ENCODE measurements at regions not wholly inside any gene's neighbourhood (a gene's known extent, or its start where the extent isn't known, plus 50 kb on each side); places are given as distances from the start of the nearest gene placed in this dataset.

DNA sequence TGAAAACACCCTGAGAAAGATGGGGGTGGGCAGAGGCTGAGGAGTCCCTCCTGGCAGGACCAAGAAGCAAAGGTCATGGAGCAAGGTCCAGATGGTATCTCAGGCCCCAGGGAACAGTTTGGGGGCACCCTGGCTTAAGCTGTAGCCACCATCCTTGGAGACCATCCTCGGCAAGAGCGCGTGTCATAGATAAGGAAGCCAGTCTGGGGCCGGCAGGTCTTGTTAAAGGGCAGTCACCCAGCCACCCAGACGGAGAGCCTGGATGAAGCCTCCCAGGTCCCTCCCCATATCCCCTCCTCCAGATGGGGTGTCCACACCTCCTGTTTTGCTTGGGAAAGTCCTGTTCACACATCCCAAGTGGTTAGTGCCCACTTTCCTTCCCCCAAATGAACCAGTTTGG lies 191.1 kb downstream of the KLF13 start:
- CTCF ChIA-PET: no interaction called here
- POLR2A ChIA-PET: no interaction called here

DNA sequence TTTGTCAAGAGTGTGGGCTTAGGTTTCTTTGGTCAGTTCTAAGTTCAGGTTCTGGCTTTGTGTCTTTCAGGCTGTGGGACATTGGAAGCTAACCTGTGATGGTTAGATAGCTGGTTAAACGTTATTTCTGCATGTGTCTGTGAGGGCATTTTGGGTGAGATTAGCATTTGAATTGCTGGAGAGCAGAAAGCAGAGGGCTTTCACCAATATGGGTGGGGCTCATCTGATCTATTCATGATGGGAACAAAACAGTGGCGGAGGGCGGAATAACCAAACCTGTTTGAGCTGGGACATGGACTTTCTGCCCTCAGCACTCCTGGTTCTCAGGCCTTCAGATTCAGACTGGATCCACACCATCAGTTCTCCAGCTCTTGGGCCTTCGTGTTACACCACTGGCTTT lies 195.4 kb downstream of the KLF13 start:
- ChIA-PET POLR2A (no interaction called here), CTCF (no interaction called here)

DNA sequence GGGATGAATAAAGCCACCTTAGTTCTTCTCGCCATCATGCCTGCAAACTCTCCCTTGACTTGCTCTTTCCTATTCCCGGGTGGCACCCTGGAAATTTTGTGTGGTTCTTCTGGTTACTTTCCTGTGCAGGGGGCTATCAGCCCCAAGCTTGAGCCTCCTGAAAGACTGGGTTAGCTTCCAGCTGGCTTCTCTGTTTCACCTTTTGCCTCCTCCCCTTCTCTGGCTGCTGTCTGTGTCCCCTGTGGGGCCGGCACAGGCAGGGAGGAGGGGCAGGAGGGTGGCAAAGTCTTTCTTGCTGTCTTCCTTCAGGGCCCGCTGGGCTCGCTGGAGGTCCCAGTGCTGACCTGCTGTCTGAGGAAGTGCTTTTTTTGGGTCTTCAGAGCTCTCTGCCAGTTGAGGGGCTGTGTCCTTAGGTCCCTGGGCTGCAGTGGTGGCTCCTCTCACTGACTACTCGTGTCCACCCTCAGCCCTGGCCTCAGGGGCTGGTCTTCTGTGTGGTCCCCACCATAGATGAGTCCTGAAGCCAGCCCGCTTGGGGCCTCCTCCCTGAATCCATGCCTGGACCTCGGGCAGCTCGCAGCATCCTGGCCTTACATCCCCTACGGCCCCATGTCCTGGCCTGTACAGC lies 196.5 kb downstream of the KLF13 start:
- ChIA-PET CTCF (no interaction called here), POLR2A (interaction anchor here (0.6 kb wide), 1 partner anchor 687 kb away, joined by 3 read pairs; no protein-coding TSS in a partner anchor)

DNA sequence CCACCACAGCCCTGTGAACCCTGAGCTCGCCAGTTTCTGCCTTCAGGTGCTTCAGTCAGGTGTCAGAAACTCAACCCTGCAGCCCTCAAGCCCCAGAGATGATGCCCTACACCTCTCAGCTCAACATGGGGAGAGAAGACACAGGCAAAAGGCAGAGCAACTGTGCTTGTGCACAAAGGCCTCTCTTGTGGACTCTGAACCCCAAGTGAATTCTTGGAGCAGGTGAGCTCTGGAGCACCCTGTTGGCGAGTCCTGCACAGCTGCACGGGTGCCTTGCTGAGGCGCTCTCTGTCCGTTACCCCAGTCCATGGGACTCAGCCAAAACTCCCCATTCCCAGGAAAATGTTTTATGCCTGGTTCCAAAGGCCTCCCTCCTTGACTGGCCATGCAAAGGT lies 197.0 kb downstream of the KLF13 start:
- ChIA-PET POLR2A (interaction anchor here (0.6 kb wide), 1 partner anchor 688 kb away, joined by 3 read pairs; no protein-coding TSS in a partner anchor), CTCF (no interaction called here)

DNA sequence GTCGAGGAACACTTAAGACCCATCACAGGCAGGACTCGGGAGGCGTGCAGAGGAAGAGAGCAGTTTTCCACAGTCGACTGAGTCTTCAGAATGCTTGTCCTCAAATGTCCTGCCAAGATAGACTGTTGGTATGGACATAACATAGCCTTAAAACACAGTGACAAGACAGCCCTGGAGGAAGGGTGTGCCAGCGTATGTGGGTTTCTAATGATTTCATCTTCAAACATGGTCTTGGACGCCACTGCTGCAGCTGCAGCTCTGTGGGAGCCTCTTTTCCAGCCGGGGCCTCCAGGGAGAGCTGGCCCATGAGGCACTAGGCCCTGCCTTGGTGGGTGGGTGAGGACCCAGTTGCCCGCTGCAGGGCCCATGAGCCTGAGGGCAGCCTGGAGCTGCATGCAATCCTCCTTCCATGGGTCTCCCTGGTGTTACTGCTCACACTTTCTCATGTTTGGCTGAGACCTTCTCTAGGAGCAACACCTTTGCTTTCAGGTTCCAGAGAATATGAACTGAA lies 198.6 kb downstream of the KLF13 start:
- ChIA-PET CTCF (no interaction called here), POLR2A (no interaction called here)

DNA sequence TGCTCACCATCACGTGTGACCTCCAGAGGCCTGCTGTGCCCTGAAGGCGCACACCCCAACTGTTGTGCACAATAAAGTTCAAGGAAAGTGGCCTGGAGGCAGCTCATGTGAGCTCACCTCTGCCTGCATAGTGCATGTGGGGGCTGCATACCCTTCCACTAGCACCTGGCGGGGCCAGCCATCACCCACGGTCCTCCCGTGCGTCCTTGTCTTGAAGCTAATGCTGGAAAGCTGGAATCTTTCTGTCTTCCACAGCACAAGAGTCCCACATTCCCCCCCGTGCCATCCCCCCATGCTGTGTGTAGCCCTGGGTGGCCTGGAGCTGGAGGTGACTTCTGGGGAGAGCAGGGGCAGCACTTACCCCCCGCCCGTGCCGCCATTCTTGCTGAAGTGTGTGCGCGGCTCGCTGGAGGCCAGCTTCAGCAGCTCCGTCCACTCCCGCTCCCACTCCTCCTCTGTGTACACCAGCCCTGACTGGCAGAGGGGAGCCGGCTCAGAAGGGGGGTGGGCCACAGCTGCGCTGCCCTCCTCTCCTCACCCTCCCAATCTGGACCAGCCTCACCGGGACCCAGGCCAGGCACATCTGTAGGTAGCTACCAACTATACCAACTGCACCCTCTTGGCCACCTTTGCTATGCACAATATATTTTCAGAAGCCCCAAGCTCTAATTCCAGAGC lies 199.5 kb downstream of the KLF13 start:
- POLR2A ChIA-PET: no interaction called here
- CTCF ChIA-PET: no interaction called here

DNA sequence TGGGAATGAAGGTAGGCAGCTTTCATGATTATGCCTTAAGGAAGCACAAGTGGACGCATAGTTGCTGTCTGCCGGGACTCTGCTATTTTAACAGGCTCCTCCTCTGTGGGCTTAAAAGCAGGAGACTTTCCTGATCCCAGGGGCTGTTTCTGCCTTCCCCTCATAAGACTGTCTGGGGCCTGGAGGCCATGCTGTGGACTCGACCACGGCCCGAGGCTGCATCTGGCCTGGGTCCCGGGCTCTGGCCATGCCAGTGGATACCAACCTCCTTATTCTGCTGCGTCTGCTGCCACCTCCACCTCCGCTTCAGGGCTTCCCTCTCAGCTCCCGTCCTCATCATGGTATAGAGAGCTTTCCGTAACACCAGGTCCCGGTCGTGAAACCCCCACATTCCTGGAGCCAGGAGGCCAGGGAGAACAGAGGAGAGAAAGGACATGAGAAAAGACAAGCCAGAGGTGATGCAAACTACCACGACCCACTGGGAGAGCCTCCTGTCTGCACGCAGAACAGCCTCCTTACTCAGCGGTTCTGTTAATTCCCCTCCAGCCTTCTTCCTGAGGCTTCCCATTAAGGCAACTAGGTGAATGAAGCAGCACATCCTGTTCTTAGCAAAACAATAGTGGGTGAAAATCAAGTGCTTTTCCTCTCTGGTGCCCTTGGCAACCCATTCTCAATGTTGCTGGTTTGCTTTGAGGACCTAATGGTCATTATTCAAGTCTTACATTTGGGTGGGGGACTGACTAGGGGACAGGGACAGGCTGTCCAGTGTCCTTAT lies 200.5 kb downstream of the KLF13 start:
- CTCF ChIA-PET: no interaction called here

DNA sequence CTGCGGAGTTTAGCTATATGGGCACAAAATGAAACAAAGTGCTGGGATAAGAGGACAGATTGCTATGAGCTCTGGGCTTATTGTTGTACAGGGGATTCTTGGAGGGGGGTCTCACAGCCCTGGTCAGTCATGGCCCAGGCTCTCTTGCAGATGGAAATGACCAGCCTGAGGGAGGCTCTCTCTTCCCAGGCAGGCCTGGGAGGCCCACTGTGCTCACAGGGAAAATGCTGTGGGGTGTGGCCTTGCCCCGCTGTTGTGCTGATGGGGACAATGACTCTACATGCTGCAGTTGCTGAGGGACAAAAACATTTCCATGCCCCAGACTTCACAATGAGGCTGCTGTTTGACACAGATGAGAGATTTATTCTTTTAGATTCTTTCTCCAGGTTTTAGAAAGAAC lies 202.2 kb downstream of the KLF13 start:
- ChIA-PET CTCF (no interaction called here), POLR2A (no interaction called here)

More for the DNA sequence above, 200.5 kb downstream of the KLF13 start:
- POLR2A ChIA-PET: no interaction called here

DNA sequence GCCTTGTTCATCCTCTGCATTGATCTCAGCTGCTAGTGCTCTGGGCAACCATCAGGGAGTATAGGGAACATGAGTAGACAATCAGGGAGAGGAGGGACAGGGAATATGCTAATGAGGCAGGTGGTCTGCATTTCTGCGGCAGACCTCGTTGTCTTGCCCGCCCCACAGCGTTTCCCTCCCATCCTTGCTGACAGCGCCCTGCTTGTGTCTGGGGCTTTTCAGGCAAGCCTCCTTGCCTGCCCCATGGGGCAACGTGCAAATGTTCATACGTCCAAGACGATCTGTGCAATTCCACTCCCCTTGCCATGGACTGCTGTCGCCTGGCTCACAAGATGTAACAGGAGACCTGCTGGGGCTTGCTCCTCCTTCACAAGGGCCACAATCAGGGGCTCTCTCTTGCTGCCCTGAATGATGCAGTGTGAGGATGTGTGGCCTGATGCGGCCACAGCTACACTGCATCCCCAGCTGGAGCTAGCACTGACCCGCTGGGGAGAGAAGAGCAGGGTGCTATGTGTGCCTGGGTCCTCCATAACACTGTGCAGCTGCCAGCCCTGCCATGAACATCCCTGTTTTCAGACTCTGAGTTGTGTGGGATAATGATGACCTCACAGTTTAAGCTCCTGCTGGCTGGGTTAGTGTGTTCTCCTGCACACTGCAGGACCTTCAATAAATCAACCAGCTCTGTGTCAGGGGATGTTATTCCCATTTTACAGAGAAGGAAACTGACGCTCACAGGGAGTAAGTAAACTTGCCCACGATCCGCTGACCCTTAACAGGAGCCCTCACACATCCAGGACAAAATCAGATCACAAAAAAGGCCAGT lies 211.3 kb downstream of the KLF13 start:
- POLR2A ChIA-PET: no interaction called here

DNA sequence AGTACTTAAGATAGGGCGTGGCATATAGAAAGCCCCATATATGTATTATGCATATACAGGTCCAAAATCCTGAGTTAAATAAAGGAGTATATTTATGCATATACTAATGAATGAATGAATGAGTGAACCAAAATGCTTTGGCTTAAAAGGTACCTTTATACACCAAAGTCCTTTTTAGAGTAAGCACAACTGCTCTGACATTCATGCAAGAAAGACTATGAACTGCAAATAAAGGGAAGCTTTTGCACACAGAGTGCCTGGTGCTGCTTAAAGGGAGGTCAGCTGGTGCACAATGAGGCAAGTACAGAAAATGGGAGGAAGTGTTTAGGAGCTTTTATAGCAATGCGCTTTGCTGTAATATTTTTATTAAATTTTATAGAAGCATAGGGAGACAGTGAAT lies 214.0 kb downstream of the KLF13 start:
- ChIA-PET CTCF (no interaction called here), POLR2A (no interaction called here)

More for the DNA sequence above, 211.3 kb downstream of the KLF13 start:
- CTCF ChIA-PET: no interaction called here

DNA sequence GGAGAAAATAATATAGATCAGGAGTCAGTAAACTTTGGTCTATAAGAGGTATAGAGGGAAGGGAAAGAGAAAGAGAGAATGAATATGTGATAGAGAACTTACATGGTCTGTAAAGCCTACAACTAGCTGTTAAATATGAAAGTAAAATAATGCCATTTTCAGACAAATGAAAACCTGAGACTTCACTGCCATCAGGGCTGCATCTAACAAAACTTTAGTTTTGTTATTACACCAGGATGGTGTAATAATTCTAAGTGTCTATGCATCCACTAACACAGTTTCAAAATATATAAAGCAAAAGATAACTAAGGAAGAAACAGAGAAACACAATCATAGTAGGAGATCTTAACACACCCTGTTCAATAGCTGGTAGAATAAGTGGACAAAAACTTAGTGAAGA lies 217.7 kb downstream of the KLF13 start:
- POLR2A ChIA-PET: no interaction called here
- CTCF ChIA-PET: no interaction called here

DNA sequence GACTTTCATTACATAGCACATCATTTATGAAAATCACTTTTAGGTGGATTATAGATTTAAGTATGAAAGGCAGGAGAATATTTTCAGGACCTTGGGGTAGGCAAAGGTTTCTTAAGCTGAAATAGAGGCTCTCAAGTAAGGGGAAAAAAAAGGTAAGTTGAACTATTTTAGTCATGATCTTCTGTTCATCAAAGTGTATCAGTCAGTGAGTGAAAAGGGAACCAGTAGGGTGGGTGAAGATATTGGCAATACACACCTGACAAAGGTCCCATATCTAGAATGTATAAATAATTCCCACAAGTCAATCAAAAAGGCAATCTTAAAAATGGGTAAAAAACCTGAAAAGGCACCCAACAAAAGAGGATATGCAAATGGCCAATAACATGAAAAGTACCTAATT lies 218.6 kb downstream of the KLF13 start:
- ChIA-PET POLR2A (no interaction called here), CTCF (no interaction called here)

DNA sequence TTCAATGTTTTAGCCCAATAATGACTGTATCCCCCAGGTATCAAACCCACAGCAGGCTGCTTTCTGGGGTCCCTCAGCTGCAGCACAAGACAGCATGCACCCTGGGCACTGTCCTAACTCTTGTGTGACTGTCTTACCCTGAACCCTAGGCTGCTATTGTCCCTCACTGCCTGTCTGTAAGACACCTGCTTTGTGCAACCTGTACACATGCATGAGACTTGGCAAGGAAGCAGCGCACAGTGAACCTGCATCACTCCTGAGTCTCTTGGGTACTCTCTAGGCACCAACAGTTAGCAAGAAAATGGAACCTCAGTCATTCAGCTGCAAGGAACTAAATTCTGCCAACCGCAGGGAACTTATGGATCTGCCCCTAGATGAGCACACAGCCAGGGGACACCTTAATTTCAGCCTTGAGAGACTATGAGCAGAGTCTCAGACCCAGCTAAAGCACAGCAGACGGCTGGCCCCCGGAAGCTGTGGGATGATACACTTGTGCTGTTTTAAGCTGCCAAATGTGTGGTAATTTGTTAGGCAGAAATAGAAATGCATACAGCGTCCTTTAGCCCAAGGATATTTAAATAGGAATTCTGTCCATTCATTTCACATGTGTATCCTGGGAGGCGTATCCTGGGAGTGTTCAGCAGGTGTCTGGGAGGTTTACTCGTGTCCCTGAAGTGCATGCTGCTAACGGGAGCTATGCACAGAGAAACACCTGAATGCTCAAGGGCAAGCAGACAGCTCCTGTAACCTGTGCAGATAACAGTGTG lies 223.8 kb downstream of the KLF13 start:
- ChIA-PET POLR2A (no interaction called here), CTCF (interaction anchor here (0.6 to 0.7 kb wide), 4 partner anchors 29 to 1251 kb away, joined by 3 to 4 read pairs (median 3); no protein-coding TSS in a partner anchor)

DNA sequence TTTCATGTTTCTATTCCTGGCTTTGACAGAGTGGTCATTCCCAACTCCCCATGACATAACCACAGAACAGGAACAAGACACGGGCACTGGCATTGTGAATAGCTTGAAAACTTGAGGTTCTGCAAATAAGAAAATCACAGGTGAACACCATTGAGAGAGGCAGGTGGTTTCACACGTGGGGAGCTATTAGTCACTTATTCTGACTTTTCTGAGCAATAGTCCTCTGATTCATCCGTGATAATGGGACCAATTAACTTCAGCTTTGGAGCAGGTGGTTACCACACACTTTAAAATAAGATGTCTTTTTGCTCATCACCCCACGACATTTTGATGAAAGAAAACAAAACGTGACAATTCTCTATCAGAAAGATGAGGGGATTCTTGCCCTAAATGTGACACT lies 224.7 kb downstream of the KLF13 start:
- POLR2A ChIA-PET: no interaction called here
- CTCF ChIA-PET: no interaction called here

DNA sequence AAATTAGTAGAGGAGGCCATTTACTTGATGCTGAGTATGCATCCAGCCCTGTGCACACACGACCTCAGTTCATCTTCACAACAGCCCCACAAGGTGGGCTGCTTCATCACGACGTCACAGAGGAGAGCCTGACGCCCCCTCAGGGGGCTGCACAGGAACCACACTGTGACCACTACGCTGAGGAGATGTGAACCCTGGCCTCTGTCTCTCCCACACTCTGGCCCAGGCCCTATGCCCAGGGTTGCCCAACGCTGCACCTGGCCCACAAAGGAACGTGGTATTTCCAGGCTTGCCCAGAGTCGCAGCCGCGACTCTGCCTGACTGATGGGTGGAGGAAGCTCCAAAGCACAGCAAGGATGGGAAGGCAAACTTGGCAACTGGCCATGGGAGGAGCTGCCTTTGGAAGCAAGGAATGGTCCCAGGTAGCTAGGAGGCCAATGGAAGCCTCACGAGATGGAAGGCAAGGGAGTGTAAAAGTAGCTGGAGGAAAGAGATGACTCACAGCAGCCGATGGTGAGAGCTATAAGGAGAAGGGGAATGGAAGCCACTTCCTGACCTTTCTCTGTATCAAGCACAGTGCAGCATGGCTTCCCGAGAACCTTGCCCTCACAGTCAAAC lies 226.0 kb downstream of the KLF13 start:
- CTCF ChIA-PET: no interaction called here
- POLR2A ChIA-PET: no interaction called here

DNA sequence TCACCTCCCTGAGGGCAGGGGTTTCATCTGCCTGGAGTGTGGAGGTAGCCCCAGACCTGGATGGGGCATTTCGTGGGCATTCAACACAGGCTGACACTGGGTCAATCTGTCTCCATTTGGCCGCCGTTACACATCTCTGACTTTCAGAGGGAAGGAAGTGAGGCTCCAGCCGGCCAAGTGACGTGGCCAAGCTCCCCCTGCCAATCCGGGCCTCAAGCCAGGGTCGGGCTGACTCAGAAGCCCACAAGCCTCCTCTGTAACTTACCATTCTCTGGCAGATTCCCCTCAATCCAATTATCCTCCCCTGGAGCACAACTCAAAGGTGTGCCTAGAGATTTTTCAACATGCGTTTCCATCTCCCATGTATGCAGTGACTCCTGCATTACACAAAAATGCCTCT lies 227.6 kb downstream of the KLF13 start:
- ChIA-PET POLR2A (no interaction called here), CTCF (no interaction called here)

DNA sequence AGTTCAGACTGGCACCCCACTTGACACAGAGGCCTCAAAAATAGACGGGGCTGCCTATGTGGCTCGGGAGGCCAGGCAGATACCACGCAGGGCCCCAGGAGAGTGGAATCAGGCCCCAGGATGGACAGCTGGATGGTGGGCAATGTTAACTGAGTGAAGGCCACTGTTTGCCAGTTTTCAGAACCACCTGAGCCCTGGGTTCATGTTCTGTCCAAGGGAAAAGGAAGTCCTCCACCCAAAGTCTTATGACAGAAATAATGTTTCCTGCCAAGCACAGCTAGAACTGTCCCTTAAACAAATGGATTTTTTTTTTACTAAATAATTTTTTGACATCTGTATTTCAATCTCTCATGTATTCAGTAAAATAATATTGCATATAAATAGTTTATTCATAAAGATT lies 228.4 kb downstream of the KLF13 start:
- CTCF ChIA-PET: no interaction called here

DNA sequence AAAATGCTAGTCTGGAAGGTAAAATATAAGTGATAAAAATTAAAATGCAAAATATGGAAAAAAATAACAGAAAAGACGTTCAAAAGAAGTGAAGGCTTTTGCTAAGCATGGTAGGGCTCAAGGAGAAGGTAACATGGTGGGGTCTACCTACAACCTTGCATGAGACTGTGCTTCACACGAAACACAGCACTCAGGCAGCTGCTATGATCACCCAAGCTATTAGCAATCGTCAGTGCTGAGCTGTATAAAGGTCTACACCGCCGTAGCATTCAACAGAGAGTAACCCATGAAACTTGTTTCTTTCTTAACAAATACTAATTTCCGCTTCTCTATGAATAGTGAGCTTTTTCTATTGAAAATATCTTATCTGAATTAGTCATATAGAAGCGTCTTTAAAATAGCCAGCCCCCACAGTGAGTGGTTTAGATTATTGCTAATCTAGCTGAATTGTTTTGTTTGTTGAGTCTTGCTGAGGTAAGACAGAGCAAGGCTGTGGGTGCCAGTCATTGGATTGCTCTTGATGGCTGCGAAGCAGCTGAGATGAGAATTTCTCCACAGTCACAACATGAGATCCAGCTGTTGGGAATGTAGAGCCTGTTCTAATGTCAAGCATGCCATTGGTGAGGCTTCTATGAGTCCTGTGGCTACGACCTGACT lies 230.0 kb downstream of the KLF13 start:
- POLR2A ChIA-PET: no interaction called here
- CTCF ChIA-PET: no interaction called here

More for the DNA sequence above, 228.4 kb downstream of the KLF13 start:
- POLR2A ChIA-PET: no interaction called here

DNA sequence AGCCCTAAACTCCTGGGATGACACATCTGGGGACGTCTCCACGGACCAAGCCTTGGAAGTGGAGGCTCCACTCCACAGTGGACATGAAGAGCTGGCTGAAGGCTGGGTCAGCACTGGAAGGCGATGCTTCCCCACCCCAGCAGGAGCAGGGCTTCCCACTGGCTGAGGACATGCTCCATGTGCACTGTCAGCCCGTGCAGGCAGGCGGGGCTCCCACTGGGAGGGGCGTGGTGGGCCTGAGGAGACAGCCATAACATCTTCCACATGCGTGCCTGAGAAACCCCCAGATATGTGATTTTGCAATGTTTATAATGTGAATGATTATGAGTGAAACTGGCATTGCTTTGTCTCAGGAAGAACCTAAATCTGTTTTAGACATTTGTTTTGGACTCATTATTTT lies 231.3 kb downstream of the KLF13 start:
- CTCF ChIA-PET: no interaction called here
- POLR2A ChIA-PET: no interaction called here

Measured in activated CD8-positive, alpha-beta memory T cell treated with anti-CD3 and anti-CD28 coated beads for 36 hours (primary cell).